Inferior parietal cortex (tissue), 1 donor: ENCODE measurements at regions not wholly inside any gene's neighbourhood (a gene's known extent, or its start where the extent isn't known, plus 50 kb on each side); places are given as distances from the start of the nearest gene placed in this dataset.
"Not testable (repeated sequence)": the region's sequence is repeated elsewhere in the genome, so short reads cannot be mapped to it uniquely, and the experiment has no call there.

ENCODE experiments used
- DNase-seq: peaks from one replicate; pipeline ENCODE4 v3.0.0-alpha.2; 2016; ENCODE audit errors: extremely low spot score

DNA sequence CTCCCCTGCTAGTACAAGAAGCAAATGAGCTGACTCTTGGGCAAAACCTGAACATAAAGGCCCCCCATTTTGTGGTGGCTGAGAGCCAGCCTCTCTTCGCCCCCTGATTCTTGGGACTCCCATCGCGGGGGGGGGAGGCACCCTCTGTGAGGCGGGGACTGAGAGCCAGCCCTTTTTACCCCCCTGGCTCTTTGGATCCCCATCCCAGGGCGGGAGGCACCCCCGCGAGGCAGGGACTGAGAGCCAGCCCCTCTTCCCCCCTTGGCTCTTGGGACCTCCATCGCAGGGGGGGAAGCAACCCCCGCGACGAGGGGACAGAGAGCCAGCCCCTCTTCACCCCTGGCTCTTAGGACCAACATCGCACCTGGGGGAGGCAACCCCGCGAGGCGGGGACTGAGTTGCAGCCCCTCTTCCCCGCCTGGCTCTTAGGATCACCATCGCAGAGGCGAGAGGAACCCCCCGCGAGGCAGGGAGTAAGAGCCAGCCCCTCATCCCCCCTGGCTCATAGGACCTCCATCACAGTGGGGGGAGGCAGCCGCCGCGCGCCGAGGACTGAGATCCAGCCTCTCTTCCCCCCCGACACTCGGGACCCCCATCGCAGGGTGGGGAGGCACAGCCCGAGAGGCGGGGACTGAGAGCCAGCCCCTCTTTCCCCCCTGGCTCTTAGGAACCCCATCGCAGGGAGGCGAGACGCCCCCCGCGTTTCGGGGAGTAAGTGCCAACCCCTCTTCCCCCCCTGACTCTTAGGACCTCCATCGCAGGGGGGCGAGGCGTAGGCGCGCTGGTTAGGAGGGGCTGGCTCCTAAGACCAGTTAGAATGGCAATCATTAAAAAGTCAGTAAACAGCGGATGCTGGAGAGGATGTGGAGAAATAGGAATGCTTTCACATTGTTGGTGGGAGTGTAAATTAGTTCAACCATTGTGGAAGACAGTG lies 2428.4 kb upstream of the PCDH20 start:
- DNase-seq, result no peak

GRCh38 chr13:63842102-63842501 lies 2426.5 kb upstream of the PCDH20 start:
- no peak for DNase-seq

DNA sequence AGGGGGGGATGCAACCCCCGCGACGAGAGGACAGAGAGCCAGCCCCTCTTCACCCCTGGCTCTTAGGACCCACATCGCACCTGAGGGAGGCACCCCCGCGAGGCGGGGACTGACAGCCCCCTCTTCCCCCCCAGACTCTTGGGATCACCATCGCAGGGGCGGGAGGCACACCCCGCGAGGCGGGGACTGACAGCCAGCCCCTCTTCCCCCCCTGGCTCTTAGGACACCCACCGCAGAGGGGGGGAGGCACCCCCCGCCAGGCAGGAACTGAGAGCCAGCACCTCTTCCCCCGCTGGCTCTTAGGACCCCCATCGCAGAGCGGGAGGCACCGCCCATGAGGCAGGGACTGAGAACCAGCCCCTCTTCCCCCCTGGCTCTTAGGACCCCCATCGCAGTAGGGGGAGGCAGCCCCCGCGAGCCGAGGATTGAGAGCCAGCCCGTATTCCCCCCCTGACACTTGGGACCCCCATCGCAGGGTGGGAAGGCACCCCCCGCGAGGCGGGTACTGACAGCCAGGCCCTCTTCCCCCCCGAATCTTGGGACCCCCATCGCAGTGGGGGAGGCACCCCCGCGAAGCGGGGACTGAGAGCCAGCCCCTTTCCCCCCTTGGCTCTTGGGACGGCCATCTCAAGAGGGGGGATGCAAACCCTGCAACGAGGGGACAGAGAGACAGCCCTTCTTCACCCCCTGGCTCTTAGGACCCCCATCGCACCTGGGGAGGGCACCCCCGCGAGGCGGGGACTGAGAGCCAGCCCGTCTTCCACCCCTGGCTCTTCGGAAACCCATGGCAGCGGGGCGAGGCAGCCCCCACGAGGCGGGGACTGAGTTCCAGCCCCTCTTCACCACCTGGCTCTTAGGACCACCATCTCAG lies 2425.1 kb upstream of the PCDH20 start:
- DNase-seq, result no peak

- DNase-seq, result no peak
These were observed 2422.9 kb upstream of the PCDH20 start for GRCh38 chr13:63838366-63839110.

DNA sequence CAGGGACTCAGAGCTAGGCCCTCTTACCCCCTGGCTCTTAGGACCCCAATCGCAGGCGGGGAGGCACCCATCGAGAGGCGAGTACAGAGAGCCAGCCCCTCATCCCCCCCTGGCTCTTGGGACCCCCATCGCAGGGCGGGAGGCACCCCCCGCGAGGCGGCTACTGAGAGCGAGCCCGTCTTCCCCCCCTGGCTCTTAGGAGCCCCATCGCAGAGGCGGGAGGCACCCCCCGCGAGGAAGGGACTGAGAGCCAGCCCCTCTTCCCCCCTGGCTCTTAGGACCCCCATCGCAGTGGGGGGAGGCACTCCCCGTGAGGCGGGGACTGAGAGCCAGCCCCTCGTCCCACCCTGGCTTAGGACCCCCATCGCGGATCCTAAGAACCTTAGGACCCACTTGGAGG lies 2422.1 kb upstream of the PCDH20 start:
- not testable (repeated sequence) for DNase-seq

DNA sequence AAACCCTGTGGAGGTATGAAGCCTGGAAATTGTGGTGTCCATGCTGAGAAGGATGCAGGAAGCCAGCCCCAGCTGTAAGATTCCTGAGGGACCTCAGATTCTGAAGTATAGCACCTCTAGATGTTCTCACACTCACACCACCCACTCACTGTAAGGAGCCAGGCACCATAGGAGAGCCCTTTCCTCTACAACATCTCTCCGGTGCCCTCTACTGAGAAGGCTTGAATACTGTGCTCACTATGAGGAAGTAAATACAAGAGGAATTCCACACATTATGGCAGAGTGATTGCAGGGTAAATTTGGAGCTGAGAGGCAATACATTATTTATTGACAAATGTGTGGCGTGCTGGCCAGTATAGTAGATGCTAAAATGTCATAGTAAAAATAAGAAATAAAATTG lies 2414.0 kb upstream of the PCDH20 start:
- DNase-seq, result not testable (repeated sequence)

- DNase-seq, result not testable (repeated sequence)
These were observed 2406.1 kb upstream of the PCDH20 start for GRCh38 chr13:63821785-63822184.

DNA sequence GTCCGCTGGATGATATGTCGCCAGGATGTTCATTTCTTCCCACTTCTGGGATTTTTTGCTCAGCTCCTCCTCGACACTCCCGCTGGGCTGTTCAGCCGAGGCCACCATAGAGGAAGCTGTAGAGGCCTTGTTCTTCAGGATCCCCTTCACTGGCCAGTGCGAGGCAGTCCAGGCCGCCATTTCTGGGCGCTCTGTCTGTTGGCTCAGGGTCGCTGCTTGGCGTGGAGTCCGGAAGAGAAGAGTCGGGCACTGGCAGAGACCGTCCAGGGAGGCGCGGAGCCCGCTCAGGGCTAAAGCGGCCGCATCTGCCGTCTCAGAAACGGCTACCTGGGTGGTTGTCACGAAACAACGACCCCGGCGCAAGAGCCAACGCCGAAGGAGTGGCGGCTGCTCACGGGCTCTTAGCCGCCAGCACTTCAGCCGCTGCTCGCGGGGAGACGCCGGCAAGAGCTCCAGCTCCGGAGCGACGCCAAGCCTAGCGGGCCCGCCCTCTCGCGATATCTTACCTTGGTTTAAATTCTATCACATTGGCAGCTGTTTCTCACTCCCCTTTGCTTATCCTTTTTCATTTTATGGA lies 2395.9 kb upstream of the PCDH20 start:
- DNase-seq, result not testable (repeated sequence)

DNA sequence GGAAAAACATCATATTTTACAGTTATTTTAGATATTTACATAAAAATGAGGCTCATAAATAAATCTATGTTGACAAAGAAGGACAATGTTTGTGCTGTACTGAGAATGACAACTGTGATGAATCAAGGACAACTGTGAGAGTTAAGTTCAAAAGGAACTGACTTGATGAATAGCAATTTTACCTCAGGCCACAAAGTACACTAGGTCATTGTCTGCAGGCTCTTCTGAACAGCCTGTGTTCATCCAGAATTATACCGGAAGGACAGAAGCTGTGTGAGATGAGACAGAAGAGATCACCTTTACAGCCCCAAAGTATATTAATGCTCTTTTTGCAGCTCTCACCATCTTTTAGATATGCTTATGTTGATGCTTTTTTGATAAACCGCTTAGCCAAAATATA lies 2375.5 kb upstream of the PCDH20 start:
- DNase-seq, result not testable (repeated sequence)

DNA sequence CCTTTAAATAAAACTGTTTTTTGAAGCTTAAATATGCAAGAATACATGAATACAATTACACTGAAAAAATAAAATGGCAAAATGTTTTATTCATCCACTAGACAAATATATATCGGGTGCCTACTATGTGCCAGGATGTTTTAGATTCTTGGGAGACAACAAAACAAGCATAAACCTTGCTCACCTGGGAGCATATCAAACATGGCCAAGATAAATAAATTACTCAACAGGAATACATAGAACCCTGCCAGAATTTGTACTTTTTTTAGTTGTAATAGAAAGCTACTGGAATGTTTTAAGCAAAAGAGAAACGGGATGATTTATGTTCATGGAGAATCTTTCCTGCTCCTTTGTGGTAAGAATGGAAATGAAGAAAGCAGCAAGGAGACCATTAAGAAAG lies 2358.5 kb upstream of the PCDH20 start:
- DNase-seq, result no peak

GRCh38 chr13:63773476-63773875 lies 2357.8 kb upstream of the PCDH20 start:
- no peak for DNase-seq

DNA sequence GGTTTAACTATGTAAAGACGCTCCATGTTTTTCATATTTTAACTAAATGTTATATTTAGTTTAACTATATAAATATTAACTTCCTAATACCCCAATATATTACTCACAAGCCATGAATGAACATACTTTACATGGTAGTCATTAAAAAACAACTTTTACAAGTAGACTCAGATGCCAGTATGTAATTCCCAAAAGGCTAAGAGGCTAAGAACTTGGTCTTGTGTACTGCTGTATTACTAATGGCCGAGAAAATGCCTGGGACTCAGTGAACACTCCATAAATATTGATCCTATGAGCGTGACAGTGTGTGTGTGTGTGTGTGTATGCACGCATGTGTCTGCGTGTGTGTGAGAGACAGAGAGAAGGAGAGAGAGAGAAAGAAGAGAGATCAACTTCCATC lies 2342.0 kb upstream of the PCDH20 start:
- DNase-seq, result not testable (repeated sequence)

DNA sequence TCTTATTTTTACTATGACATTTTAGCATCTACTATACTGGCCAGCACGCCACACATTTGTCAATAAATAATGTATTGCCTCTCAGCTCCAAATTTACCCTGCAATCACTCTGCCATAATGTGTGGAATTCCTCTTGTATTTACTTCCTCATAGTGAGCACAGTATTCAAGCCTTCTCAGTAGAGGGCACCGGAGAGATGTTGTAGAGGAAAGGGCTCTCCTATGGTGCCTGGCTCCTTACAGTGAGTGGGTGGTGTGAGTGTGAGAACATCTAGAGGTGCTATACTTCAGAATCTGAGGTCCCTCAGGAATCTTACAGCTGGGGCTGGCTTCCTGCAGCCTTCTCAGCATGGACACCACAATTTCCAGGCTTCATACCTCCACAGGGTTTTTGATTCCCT lies 2334.2 kb upstream of the PCDH20 start:
- DNase-seq, result not testable (repeated sequence)

- not testable (repeated sequence) for DNase-seq
These were observed 2326.1 kb upstream of the PCDH20 start for GRCh38 chr13:63741814-63742101.

GRCh38 chr13:63741029-63741813 lies 2325.6 kb upstream of the PCDH20 start:
- no peak for DNase-seq

GRCh38 chr13:63739112-63739735 lies 2323.6 kb upstream of the PCDH20 start:
- not testable (repeated sequence) for DNase-seq

DNA sequence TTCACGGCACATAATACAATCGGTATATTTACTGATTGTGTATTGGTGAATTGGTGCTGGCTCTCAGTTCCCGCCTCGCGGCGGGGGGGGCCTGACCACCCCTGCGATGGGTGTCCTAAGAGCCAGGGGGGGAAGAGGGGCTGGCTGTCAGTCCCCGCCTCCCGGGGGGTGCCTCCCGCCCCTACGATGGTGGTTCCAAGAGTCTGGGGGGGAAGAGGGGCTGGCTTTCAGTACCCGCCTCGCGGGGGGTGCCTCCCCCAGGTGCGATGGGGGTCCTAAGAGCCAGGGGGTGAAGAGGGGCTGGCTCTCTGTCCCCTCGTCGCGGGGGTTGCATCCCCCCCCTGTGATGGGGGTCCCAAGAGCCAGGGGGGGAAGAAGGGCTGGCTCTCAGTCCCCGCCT lies 2321.8 kb upstream of the PCDH20 start:
- DNase-seq, result no peak

DNA sequence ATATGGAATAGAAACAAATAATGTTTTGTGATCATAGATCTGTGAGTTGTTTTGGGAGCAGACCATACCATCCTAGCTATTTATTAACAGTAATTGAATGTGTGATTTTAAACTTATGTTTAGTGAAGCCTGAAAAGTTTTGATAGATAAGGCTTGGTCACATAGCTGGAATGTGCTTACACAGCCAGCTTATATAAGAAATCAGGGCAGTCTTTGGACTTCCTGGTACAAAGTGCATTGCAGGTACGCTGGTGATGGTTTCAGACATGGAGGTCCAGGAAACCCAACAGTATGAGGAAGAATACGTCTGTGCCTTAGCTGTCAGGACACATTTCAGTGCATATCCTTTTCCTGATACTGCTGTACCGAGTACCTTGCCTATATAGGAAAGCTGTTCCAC lies 2316.2 kb upstream of the PCDH20 start:
- no peak for DNase-seq

- DNase-seq, result not testable (repeated sequence)
These were observed 2296.5 kb upstream of the PCDH20 start for GRCh38 chr13:63712159-63712558.

GRCh38 chr13:63706751-63707150 lies 2291.1 kb upstream of the PCDH20 start:
- no peak for DNase-seq
